ENCODE measurements at regions not wholly inside any gene's neighbourhood (a gene's known extent, or its start where the extent isn't known, plus 50 kb on each side); places are given as distances from the start of the nearest gene placed in this dataset.

DNA sequence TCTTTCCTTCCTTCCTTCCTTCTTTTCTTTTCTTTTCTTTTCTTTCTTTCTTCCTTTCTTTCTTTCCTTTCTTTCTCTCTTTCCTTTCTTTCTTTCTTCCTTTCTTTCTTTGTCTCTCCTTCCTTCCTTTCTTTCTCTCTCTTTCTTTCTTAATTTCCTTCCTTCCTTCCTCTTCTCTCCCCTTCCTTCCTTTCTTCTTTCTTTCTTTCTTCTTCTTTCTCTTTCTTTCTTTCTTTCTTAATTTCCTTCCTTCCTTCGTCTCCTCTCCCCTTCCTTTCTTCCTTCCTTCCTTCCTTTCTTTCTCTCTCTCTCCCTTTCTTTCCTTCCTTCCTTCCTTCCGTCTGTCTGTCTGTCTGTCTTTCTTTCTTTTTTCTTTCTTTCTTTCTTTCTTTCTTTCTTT, 1446.5 kb upstream of the GOT2 start:
- Histone ChIP-seq H3K9me2 (replicated peaks; ENCODE audit: low read length) (no peaks in the 10 kb centered on the region), H3K27ac (ENCODE audit: low read length) (no peak overlapping the region), H2AFZ (ENCODE audit: low read length) (no peak overlapping the region), H3K27me3 (ENCODE audit: low read length) (no peaks in the 10 kb centered on the region), H3K4me2 (ENCODE audit: low read length) (no peak overlapping the region), H3K9ac (ENCODE audit: low read length) (no peak overlapping the region), H3K79me2 (ENCODE audit: low read length) (no peaks in the 10 kb centered on the region), H4K20me1 (ENCODE audit: low read length) (no peaks in the 10 kb centered on the region), H3K36me3 (ENCODE audit: low read depth, low read length) (no peaks in the 10 kb centered on the region), H3K4me3 (ENCODE audit: low read length) (no peak overlapping the region), H3F3A (ENCODE audit: low read length, unreplicated experiment) (no peaks in the 10 kb centered on the region), H3K9me3 (ENCODE audit: low read length) (no peaks in the 10 kb centered on the region), H3K4me1 (ENCODE audit: insufficient read depth, low read length) (no peaks in the 10 kb centered on the region)
- intact Hi-C loops (cut with micrococcal nuclease): no loop called here
- no TSS peak for BruUV-seq (replicated peaks)
- no peak for ATAC-seq
- no peak for DNase-seq
- TF ChIP-seq, protein P1, sequence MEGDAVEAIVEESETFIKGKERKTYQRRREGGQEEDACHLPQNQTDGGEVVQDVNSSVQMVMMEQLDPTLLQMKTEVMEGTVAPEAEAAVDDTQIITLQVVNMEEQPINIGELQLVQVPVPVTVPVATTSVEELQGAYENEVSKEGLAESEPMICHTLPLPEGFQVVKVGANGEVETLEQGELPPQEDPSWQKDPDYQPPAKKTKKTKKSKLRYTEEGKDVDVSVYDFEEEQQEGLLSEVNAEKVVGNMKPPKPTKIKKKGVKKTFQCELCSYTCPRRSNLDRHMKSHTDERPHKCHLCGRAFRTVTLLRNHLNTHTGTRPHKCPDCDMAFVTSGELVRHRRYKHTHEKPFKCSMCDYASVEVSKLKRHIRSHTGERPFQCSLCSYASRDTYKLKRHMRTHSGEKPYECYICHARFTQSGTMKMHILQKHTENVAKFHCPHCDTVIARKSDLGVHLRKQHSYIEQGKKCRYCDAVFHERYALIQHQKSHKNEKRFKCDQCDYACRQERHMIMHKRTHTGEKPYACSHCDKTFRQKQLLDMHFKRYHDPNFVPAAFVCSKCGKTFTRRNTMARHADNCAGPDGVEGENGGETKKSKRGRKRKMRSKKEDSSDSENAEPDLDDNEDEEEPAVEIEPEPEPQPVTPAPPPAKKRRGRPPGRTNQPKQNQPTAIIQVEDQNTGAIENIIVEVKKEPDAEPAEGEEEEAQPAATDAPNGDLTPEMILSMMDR (conservative IDR thresholded peaks at IDR 0.05; ENCODE audit: low read depth, low read length): no peak
- TF ChIP-seq EZH2 (IDR thresholded peaks at IDR 0.05; ENCODE audit: low read length, unreplicated experiment): no peak
- no peak for TF ChIP-seq EZH2phosphoT487 (IDR thresholded peaks at IDR 0.05; ENCODE audit: borderline replicate concordance, low read length)
- CTCF ChIA-PET: no interaction called here
- POLR2A ChIA-PET (ENCODE audit: unreplicated experiment): no interaction called here

DNA sequence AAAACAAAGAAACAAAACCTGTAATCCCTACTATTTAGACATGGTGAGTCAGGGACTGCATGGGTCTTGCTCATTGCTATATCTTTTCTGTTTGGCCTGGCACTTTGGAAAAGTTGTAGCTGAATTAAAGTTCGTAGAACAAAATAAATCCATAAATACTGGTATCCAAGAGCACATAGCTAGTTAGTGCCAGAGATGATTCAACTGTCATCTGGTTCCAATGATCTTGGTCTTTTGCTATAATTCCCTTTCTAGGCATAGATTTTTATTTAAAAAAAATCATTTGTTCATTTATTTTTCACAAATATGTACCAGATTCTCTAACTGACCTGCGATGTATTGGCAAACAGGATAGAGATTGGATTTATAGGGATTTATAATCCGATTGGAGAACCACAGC, 1436.1 kb upstream of the GOT2 start:
- no TSS peak for BruUV-seq (replicated peaks)
- Histone ChIP-seq H3K27ac (ENCODE audit: low read length) (no peak overlapping the region), H3K79me2 (ENCODE audit: low read length) (no peaks in the 10 kb centered on the region), H3K4me2 (ENCODE audit: low read length) (no peak overlapping the region), H3F3A (ENCODE audit: low read length, unreplicated experiment) (no peaks in the 10 kb centered on the region), H3K4me1 (ENCODE audit: insufficient read depth, low read length) (no peaks in the 10 kb centered on the region), H2AFZ (ENCODE audit: low read length) (no peak overlapping the region), H3K9ac (ENCODE audit: low read length) (no peak overlapping the region), H3K4me3 (ENCODE audit: low read length) (no peak overlapping the region), H4K20me1 (ENCODE audit: low read length) (no peaks in the 10 kb centered on the region), H3K27me3 (ENCODE audit: low read length) (no peaks in the 10 kb centered on the region), H3K9me2 (replicated peaks; ENCODE audit: low read length) (no peaks in the 10 kb centered on the region), H3K36me3 (ENCODE audit: low read depth, low read length) (no peaks in the 10 kb centered on the region), H3K9me3 (ENCODE audit: low read length) (no peaks in the 10 kb centered on the region)
- POLR2A ChIA-PET (ENCODE audit: unreplicated experiment): no interaction called here
- intact Hi-C loops (cut with micrococcal nuclease): no loop called here
- TF ChIP-seq EZH2 (IDR thresholded peaks at IDR 0.05; ENCODE audit: low read length, unreplicated experiment) (no peak), EZH2phosphoT487 (IDR thresholded peaks at IDR 0.05; ENCODE audit: borderline replicate concordance, low read length) (no peak)
- TF ChIP-seq, protein P1 (conservative IDR thresholded peaks at IDR 0.05; ENCODE audit: low read depth, low read length): no peak
- ATAC-seq (no peak), DNase-seq (no peak)
- CTCF ChIA-PET: no interaction called here

DNA sequence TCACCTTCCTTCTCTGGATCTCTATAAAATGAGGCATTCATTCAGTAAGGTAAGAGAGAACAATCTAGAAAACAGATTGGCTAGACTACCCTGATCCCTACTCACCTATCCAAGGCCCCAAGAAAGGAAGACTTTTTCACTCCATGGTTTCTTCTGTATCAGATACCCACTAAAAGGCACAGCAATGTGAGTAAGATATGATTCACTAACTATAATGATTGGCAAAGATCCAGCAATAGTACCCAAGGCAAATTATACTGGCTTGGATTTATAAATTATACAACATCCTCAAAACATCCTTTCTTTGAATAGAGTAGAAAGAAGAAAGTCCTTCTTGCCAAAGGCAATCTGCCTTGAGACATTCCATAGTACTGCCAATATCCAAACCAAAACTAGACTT, 1432.0 kb upstream of the GOT2 start:
- Histone ChIP-seq H2AFZ (ENCODE audit: low read length) (no peak overlapping the region), H3K4me2 (ENCODE audit: low read length) (no peak overlapping the region), H3K4me1 (ENCODE audit: insufficient read depth, low read length) (no peaks in the 10 kb centered on the region), H3K27me3 (ENCODE audit: low read length) (no peaks in the 10 kb centered on the region), H3K27ac (ENCODE audit: low read length) (no peak overlapping the region), H3K9me3 (ENCODE audit: low read length) (no peaks in the 10 kb centered on the region), H4K20me1 (ENCODE audit: low read length) (no peaks in the 10 kb centered on the region), H3K36me3 (ENCODE audit: low read depth, low read length) (no peaks in the 10 kb centered on the region), H3F3A (ENCODE audit: low read length, unreplicated experiment) (no peaks in the 10 kb centered on the region), H3K9ac (ENCODE audit: low read length) (no peak overlapping the region), H3K9me2 (replicated peaks; ENCODE audit: low read length) (no peaks in the 10 kb centered on the region), H3K4me3 (ENCODE audit: low read length) (no peak overlapping the region), H3K79me2 (ENCODE audit: low read length) (no peaks in the 10 kb centered on the region)
- DNase-seq (peak; percentile 20), ATAC-seq (no peak)
- no peak for TF ChIP-seq EZH2phosphoT487 (IDR thresholded peaks at IDR 0.05; ENCODE audit: borderline replicate concordance, low read length)
- TF ChIP-seq EZH2 (IDR thresholded peaks at IDR 0.05; ENCODE audit: low read length, unreplicated experiment): no peak
- TF ChIP-seq, protein P1 (conservative IDR thresholded peaks at IDR 0.05; ENCODE audit: low read depth, low read length): no peak
- ChIA-PET CTCF (no interaction called here), POLR2A (ENCODE audit: unreplicated experiment) (no interaction called here)
- no TSS peak for BruUV-seq (replicated peaks)
- intact Hi-C loops (cut with micrococcal nuclease): no loop called here

Data from PC-3 (cell line).